ENCODE measurements at regions not wholly inside any gene's neighbourhood (a gene's known extent, or its start where the extent isn't known, plus 50 kb on each side); places are given as distances from the start of the nearest gene placed in this dataset.

- no peak for TF ChIP-seq ZMYM3 (CRISPR knock-in tag; IDR thresholded peaks at IDR 0.05)
Observed at GRCh38 chr18:6646801-6647200, 82.7 kb upstream of the ARHGAP28 start (continued).

- CTCF ChIA-PET (ENCODE audit: low intra/inter-chr PET ratio, low total read pairs) = no interaction called here
- Histone ChIP-seq H3K27me3 (ENCODE audit: control insufficient read depth in 1 of 2, insufficient read depth in 2 of 2, low read length in 2 of 2) (peaks cover 1 to 8% of the 10 kb centered on the region in 2 experiments; a peak in 2 of 5 replicates), H3K79me2 (ENCODE audit: insufficient read depth, low read length) (no peaks in the 10 kb centered on the region), H3K9me3 (ENCODE audit: low read length) (no peaks in the 10 kb centered on the region), H3K4me1 (ENCODE audit: insufficient read depth, low read length) (peaks cover 6% of the 10 kb centered on the region; the same call in 1 of the 2 replicates), H3K27ac (ENCODE audit: extremely low read length, insufficient read depth, low read length) (no peak overlapping the region), H4K20me1 (ENCODE audit: insufficient read depth, low read length) (no peaks in the 10 kb centered on the region), H2AFZ (ENCODE audit: low read length) (no peak overlapping the region), H3K9ac (ENCODE audit: insufficient read depth, low read depth, low read length) (no peak overlapping the region), H3K4me2 (ENCODE audit: low read depth, low read length) (no peak overlapping the region), H3K4me3 (replicated peaks in 1 of 3; ENCODE audit: insufficient read depth in 1 of 3, low read depth in 2 of 3, low read length in 3 of 3) (no peak overlapping the region), H3K36me3 (replicated peaks in 1 of 2; ENCODE audit: control insufficient read depth in 1 of 2, insufficient read depth in 2 of 2, low read length in 2 of 2) (no peaks in the 10 kb centered on the region)
- no peak for DNase-seq (ENCODE audit: low spot score)
- intact Hi-C loops (cut with micrococcal nuclease; ENCODE audit: unreplicated experiment) = loop anchor here (10.0 kb wide), 1 partner anchor 186 kb away; no protein-coding TSS in a partner anchor
- no peak for ATAC-seq
- POLR2A ChIA-PET = no interaction called here
- 0% methylated on average over 1 of the region's 1 CpG for WGBS (ENCODE audit: low lambda C conversion rate)
- no peak for FAIRE-seq
- no TSS peak for BruUV-seq (replicated peaks)
- no peak for TF ChIP-seq ZNF234 (CRISPR knock-in tag; conservative IDR thresholded peaks at IDR 0.05)
- TF ChIP-seq TEAD3 (CRISPR knock-in tag; optimal IDR thresholded peaks at IDR 0.05; ENCODE audit: borderline replicate concordance) = no peak
- no peak for TF ChIP-seq ZFX (CRISPR knock-in tag; IDR thresholded peaks at IDR 0.05; ENCODE audit: low read depth)
- no peak for TF ChIP-seq ZNF280D (CRISPR knock-in tag; IDR thresholded peaks at IDR 0.05)
- TF ChIP-seq SNAPC5 (CRISPR knock-in tag; IDR thresholded peaks at IDR 0.05; ENCODE audit: borderline replicate concordance) = no peak
- TF ChIP-seq CREBL2 (CRISPR knock-in tag; IDR thresholded peaks at IDR 0.05; ENCODE audit: borderline replicate concordance) = no peak
- no peak for TF ChIP-seq TCF12 (IDR thresholded peaks at IDR 0.05)
- no peak for TF ChIP-seq TCF12 (CRISPR knock-in tag; IDR thresholded peaks at IDR 0.05)
- in situ Hi-C loops (cut with HindIII; ENCODE audit: extremely low pct_ligation_motif_present, low pct_unique_long_range_greater_than_20kb) = no loop called here
Observed at GRCh38 chr18:6648581-6648980, 80.9 kb upstream of the ARHGAP28 start.
